ENCODE measurements at regions not wholly inside any gene's neighbourhood (a gene's known extent, or its start where the extent isn't known, plus 50 kb on each side); places are given as distances from the start of the nearest gene placed in this dataset.

DNA sequence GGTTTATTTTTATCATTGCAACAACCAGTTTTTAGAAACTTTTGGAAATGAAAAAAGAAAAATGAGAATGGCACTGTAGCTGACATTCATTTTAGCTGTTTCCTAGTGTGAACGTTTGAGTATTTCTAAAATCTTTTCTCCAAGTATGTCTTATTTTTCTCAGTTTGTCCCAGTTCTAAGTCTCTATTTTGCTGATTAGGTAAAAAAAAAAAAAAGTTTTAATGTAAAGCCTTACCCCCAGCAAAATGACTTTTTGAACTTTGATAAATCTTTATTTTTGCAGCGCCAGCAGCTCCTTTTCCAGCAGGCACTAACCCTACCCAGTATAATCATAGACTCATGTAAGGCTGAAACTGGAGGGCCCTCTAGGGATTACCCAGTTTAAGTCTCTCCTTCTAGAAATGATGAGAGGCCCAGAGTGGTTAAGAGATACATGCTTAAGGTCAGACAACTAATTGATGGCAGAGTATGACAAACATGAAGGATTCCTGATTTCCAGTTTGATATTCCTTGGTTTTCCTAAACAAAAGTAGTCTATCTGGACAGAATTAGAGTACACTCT lies 84.3 kb upstream of the SLC4A4 start:
- no peaks in the 10 kb centered on the region for H3K36me3 ChIP-seq (ENCODE audit: control insufficient read depth in 2 of 2, extremely low read depth in 1 of 2, insufficient read depth in 2 of 2, low read length in 2 of 2)
- DNase-seq (ENCODE audit: low read depth, low spot score) (no peak), FAIRE-seq (peak; percentile 40)
- POLR2A ChIA-PET, result no interaction called here
- CTCF ChIA-PET, result no interaction called here
- BruUV-seq (replicated peaks), result no TSS peak
- no peak overlapping the region for H3K4me2 ChIP-seq (ENCODE audit: insufficient read depth, low read length)
- no peaks in the 10 kb centered on the region for H3K9me1 ChIP-seq (replicated peaks; ENCODE audit: control insufficient read depth, extremely low read depth, insufficient read depth, low read length)
- H3K27ac ChIP-seq (ENCODE audit: insufficient read depth, low read depth, low read length), result no peak overlapping the region
- no peaks in the 10 kb centered on the region for H4K20me1 ChIP-seq (replicated peaks; ENCODE audit: control insufficient read depth, extremely low read depth, insufficient read depth, low read length)
- H3K79me2 ChIP-seq (ENCODE audit: control insufficient read depth, insufficient read depth, low read length), result no peaks in the 10 kb centered on the region
- H3K4me1 ChIP-seq (ENCODE audit: control insufficient read depth, extremely low read depth, insufficient read depth, low read length), result no peaks in the 10 kb centered on the region
- intact Hi-C loops (cut with micrococcal nuclease), result no loop called here
- no peak overlapping the region for H3K4me3 ChIP-seq (replicated peaks in 1 of 3; ENCODE audit: insufficient read depth in 1 of 3, low read depth in 1 of 3, low read length in 3 of 3)
- H3K9ac ChIP-seq (replicated peaks; ENCODE audit: extremely low read depth, insufficient read depth, low read length), result no peak overlapping the region
- dilution Hi-C loops (cut with MboI; ENCODE audit: extremely low pct_ligation_motif_present, low sequenced_read_pairs), result no loop called here
- no peaks in the 10 kb centered on the region for H3K9me3 ChIP-seq (replicated peaks; ENCODE audit: control insufficient read depth, insufficient read depth, low read length)
- TF ChIP-seq POLR2AphosphoS5 (IDR thresholded peaks at IDR 0.05; ENCODE audit: insufficient read depth, low read depth, low read length), result no peak
- TF ChIP-seq, protein P1, sequence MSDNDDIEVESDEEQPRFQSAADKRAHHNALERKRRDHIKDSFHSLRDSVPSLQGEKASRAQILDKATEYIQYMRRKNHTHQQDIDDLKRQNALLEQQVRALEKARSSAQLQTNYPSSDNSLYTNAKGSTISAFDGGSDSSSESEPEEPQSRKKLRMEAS (IDR thresholded peaks at IDR 0.05; ENCODE audit: insufficient read depth, insufficient read length), result no peak
- no peak for TF ChIP-seq MYC (IDR thresholded peaks at IDR 0.05; ENCODE audit: low read depth, low read length)
- TF ChIP-seq EZH2 (IDR thresholded peaks at IDR 0.05; ENCODE audit: borderline replicate concordance, low read depth, low read length, severe bottlenecking), result no peak
- no peak for TF ChIP-seq GATA2 (IDR thresholded peaks at IDR 0.05; ENCODE audit: insufficient read depth, insufficient read length, low read depth, low read length)
- no peak for TF ChIP-seq FOS (IDR thresholded peaks at IDR 0.05; ENCODE audit: borderline replicate concordance, insufficient read depth, low read length)
- TF ChIP-seq, protein P2, sequence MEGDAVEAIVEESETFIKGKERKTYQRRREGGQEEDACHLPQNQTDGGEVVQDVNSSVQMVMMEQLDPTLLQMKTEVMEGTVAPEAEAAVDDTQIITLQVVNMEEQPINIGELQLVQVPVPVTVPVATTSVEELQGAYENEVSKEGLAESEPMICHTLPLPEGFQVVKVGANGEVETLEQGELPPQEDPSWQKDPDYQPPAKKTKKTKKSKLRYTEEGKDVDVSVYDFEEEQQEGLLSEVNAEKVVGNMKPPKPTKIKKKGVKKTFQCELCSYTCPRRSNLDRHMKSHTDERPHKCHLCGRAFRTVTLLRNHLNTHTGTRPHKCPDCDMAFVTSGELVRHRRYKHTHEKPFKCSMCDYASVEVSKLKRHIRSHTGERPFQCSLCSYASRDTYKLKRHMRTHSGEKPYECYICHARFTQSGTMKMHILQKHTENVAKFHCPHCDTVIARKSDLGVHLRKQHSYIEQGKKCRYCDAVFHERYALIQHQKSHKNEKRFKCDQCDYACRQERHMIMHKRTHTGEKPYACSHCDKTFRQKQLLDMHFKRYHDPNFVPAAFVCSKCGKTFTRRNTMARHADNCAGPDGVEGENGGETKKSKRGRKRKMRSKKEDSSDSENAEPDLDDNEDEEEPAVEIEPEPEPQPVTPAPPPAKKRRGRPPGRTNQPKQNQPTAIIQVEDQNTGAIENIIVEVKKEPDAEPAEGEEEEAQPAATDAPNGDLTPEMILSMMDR (IDR thresholded peaks at IDR 0.05; ENCODE audit: extremely low read depth in 1 of 2, insufficient read depth in 1 of 2, low read depth in 1 of 2, low read length in 2 of 2), result no peak
- no peak for TF ChIP-seq POLR2A (IDR thresholded peaks at IDR 0.05; ENCODE audit: low read depth, low read length)
- TF ChIP-seq JUN (IDR thresholded peaks at IDR 0.05; ENCODE audit: borderline replicate concordance, insufficient read depth, insufficient read length, low read depth), result no peak
- H2AFZ ChIP-seq (ENCODE audit: low read depth, low read length), result no peak overlapping the region
- no peaks in the 10 kb centered on the region for H3K27me3 ChIP-seq (ENCODE audit: control insufficient read depth in 2 of 2, insufficient read depth in 2 of 2, low read length in 2 of 2)

All from endothelial cell of umbilical vein (primary cell).